HG02870 (cell line): ENCODE measurements at regions not wholly inside any gene's neighbourhood (a gene's known extent, or its start where the extent isn't known, plus 50 kb on each side); places are given as distances from the start of the nearest gene placed in this dataset.
"Not testable (repeated sequence)": the region's sequence is repeated elsewhere in the genome, so short reads cannot be mapped to it uniquely, and the experiment has no call there.

Source experiments
- ATAC-seq: cut with Tn5 transposase; IDR thresholded peaks from one replicate; pipeline ENCODE4 v1.9.1; 2021; ENCODE audit warnings: mild to moderate bottlenecking, moderate library complexity; ENCODE audit not compliant: unreplicated experiment

DNA sequence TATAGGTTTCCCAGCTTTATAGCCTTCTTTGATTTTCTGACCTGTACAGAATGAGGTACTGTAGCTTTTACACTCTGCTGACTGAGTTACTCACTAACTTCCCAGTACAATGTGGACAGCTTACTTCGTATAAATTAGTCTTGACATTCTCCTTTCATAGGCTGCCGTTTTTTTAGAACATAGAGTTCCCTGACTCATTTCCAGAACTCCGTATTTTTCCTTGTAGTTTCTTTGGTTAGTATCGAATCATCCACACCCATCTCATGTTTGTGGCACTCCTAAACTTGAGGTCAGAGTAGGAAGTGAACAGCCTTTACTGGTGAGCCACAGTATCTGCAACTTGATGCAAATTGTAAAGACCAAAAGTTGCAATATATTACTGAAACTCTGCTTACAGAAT, 303.9 kb downstream of the SLITRK5 start:
- no peak for ATAC-seq

- ATAC-seq: not testable (repeated sequence)
These were observed 305.5 kb downstream of the SLITRK5 start for GRCh38 chr13:87976650-87977049.

DNA sequence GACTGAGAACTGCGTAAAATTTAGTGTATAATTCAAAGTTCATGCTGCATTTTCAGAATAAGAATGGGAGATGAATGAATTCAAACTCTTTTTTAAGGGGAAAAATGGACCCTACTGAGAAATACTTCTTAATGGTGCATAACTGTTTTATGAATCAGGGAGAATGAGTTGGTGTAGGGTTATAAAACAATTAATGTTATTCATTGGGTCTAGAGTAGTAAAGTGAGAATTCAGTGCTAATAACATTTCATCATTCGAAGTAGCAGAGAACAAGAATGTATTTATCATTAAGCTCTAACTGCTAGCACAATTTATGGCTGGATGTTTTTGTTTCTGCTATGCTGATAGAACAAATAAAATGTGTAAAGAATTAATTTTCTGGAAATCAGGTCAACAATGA, 310.2 kb downstream of the SLITRK5 start:
- no peak for ATAC-seq

- ATAC-seq: no peak
These were observed 311.2 kb downstream of the SLITRK5 start for GRCh38 chr13:87982400-87982799.

DNA sequence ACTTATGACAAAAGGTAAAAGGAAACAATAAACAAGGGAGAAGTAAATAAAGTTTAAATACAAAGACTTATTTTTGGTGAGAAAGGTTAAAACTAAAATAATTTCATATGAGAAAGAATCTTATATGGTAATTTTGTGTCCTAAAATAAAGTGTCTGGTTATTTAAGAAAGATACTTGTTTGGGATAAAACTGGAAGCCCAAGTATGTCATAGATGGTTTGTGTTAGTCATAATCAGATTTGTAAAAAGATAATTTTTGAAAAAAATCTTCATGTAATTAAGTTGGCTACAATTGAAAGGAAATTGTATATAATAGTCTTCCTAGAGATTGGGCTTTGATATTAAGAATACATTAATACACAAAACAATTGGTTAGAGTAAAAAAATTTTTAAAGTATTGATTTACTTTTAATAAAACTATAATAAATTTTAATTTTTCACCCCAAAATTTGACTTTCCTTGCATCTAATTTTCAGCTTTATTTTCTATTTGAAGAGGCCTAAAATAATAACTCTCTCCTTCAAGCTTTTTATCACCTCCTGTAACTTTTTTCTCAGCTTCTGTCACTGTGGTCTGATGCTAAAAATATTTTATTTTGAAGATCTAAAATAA, 315.6 kb downstream of the SLITRK5 start:
- ATAC-seq: no peak

- ATAC-seq: no peak
These were observed 326.9 kb downstream of the SLITRK5 start for GRCh38 chr13:87998081-87998480.

DNA sequence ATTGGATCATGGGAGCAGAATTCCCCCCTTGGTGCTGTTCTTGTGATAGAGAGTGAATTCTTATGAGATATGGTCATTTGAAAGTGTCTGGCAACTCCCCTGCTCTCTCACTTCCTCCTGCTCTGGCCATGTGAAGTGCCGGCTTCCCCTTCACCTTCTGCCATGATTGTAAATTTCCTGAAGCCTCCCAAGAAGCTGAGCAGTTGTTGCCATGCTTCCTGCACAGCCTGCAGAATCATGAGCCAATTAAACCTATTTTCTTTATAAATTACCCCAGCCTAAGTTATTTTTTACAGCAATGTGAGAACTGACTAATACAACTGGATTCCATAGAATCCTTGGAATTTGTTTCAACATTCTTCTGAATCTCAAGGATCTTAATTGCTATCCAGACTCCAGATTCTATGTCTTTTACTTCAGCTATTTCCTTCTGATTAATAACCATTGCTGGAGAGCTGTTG, 328.1 kb downstream of the SLITRK5 start:
- no peak for ATAC-seq

DNA sequence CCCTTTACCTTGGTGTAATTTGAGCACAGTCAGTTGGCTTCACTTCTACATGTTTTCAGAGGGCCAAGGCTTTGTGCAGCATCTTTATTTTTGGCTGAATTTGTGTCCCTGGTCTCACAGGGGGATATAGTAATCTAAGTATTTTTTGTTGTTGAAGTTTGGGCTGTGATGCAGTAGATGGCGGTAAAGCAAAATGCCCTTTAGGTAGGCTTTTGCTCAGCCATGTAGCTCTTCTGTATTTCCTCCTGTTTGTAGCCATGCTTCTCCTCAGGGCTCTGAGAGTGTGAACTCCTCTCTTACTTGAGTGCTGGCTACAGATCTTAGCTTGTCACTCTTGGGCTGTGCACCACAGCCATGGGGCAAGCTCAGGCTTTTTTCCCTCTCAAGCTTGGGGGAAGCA, 328.6 kb downstream of the SLITRK5 start:
- no peak for ATAC-seq

GRCh38 chr13:88000239-88000638, 329.1 kb downstream of the SLITRK5 start:
- no peak for ATAC-seq

DNA sequence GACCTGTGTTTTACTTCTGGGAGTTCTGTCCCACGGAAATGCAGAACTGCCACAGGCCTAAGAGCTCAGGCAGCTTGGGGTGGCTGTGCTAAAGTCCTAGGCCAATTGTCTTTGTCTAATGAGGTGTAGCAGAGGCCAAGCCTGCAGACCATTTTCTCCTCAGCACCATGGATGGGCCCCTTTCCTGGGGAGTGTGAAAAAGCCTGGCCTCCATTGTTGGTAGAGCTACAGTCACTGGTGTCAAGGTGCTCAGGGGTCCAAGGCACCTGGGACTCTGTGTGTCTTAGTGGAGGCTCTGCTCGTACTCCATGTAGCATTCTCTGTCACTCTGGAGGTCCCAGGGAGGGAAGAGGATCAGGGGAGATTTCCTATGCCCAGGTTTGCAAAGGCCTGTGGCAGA, 329.6 kb downstream of the SLITRK5 start:
- no peak for ATAC-seq

DNA sequence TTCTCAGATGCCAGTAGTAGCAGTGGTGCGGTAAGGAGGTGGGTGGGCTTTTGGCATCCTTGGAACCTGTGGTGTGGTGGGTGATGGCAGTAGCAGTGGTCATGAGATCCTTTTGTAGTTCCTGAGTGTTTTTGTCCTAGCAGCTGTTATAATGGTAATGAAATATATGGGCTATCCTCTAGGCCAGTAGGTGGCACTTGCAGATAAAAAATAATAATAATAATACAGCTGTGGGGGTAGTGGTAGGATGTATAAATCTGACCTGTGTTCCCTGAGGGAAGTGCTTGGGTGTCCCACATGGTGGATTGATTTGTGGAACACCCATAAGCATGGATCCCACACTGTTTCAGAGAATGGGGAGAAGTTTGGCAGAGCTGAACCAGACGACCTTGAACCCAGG, 334.0 kb downstream of the SLITRK5 start:
- ATAC-seq: no peak

DNA sequence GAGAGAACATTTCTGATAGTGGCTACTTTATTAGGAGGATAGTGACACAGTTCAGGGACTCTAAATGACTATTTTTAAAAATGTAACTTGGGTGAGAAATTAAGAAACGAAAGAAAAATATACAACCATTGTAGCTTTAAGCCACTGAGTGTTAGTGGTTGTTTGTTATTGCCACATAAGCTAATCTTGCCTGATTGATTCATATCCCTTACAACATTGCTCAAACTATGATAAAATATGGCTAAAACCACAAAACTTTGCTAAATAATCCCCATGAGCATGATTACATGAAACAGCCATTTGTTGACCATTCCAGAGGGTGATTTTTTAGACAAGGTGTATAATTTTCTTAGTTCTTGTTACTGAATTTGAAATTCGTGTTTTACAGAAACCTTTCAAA, 343.4 kb downstream of the SLITRK5 start:
- ATAC-seq: no peak

- ATAC-seq: no peak
These were observed 351.4 kb downstream of the SLITRK5 start for GRCh38 chr13:88022431-88023208.

DNA sequence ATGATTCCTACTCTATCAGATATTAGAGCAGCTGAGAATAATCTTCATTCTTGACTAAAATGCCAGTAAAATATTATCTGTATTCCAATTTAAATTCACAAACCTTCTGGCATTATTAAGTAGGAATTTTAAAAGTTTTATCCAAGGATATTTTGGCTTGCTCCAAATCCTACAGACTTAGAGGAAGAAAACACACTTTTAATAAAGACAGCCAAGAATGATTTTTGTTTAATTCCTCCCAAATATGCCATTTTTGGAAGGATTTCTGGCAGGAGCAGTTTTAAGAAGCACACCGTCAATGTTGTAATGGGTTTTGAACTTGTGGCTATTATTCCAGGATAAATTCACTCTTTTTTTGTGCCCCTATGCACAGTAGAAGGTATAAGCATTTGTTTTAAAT, 355.1 kb downstream of the SLITRK5 start:
- no peak for ATAC-seq

DNA sequence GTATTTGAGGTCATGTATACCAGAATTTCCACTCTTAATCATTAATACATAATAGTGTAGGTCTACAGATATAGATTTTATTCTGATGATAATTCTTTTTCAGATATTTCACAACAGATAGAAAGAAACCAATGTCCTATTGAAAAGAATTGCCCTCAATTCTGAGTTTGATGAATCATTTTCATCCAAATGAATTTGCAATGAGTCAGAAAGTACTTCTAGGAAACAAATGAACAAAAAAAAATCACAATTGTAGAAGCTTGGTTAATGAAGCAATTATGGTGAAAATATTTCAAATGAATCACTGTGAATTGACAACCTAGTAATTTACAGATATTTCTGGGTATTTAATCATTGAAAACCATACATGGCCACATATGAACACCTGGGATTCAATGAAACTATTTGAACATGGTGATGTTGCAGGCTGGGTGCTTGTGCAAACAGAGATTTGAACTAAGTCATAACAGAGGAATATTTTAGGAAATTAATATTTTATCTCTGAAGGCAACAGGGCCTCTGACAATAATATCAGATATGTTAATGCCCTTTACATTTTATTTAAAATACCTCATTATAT, 360.9 kb downstream of the SLITRK5 start:
- no peak for ATAC-seq

- ATAC-seq: not testable (repeated sequence)
These were observed 365.0 kb downstream of the SLITRK5 start for GRCh38 chr13:88036205-88036604.

DNA sequence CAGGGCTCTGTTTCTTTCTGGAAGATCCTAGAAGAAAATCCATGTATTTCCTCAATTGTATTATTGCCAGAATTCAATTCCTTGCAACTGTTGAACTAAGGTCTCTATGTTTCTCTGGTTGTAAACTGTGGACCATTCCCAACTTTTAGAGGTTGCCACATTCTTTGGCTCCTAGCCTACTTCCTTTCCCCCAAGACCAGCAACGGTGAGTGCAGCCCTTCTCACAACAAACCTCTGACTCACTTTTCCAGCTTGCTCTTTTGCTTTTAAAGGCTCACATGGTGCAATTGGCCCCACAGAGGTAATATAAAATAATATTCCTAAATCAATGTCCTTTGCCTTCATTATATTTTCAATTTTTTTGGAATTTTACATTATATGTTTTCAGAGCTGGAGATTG, 371.3 kb downstream of the SLITRK5 start:
- no peak for ATAC-seq

DNA sequence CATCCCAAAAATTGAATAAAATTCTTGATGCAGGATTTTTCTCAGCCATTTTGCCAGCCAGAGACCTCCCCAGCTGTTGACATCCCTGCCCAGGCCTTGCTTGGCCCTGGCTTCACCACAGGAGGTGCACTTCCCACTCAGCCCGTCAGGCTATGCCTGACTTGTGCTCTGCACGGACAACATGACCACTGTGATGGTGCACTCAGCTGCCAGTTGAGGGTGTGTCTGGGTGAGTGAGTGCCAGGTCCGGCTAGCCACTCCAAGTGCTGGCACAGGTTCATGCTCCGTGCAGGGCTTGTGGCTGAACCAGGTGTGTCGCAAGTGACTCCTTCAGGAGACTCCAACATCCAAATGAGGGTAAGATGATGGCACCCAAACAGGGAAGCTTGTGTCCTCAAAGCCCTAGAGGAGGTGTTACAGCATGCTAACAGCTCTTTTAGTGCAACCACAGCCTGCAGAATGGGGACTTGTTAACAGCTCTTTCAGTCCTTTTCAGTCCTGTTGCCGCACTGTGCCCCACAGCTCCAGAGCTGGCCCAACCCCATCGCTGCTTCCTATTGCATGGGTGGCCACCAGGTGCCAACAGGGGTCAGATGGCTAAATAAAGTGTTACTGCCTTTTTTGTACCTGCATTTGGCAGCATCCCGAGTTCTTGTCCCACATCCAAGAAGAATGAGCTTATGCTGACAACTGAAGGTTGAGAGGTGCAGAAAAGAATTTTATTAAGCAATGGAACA, 380.7 kb downstream of the SLITRK5 start:
- no peak for ATAC-seq

GRCh38 chr13:88063741-88064140, 392.6 kb downstream of the SLITRK5 start:
- ATAC-seq: no peak

DNA sequence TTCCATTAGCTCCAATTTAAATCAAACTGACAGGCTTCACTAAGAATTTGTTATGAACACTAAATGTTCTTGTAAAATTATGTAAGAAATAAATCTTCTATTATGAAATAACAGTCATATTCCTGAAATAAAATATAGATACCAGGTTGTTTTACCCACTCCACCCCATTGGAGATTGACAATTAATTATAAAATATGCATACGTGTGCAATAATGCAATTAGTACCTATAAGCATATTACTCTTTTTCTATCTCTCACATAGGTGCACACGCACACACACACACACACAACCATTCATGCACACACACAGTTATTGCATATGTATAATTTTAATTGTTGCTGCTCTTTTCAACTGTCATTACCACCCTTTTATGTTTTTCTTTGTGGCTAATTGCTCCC, 395.7 kb downstream of the SLITRK5 start:
- no peak for ATAC-seq

DNA sequence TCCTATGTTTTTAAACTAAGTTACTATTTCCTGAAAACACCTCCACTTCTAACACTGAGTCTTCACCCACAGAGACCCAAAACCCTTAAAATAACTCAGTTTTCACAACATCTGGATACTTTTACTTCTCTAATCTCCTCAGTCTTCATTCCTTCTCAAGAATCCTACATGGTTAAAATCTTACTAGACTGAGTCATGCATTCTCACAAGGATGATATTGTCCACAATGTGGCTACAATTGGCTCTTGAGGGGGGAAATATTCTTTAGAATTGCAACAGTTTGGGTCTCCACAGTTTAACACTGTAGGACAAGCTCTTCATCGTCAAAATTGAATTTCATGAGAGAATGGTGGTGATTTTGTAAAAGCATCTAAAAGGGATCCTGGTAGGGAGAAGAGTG, 397.1 kb downstream of the SLITRK5 start:
- no peak for ATAC-seq

DNA sequence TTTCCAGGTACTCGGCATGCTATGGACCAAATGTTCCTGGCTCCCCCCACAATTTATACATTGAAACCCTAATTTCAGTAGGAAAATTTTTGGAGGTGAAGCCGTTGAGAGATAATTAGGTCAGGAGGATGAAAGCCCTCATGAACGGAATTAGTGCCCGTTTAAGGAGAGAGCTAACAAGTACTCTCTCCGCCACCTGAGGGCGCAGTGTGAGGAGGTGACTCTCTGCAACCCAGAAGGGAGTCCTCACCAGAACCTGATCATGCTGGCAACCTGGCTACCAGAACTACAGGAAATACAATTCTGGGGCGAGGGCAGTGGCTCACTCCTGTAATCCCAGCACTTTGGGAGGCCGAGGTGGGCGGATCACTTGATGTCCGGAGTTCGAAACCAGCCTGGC, 397.8 kb downstream of the SLITRK5 start:
- ATAC-seq: no peak
